Naive thymus-derived CD4-positive, alpha-beta T cell (primary cell): ENCODE measurements at regions not wholly inside any gene's neighbourhood (a gene's known extent, or its start where the extent isn't known, plus 50 kb on each side); places are given as distances from the start of the nearest gene placed in this dataset.

Experiments
- ATAC-seq: fragments of 150-1000 bp; cut with Tn5 transposase; 2 replicates; pipeline ENCODE4 v1.10.0; 2021; ENCODE audit warnings: mild to moderate bottlenecking, moderate library complexity
- CTCF ChIA-PET: fragments of 350-600 bp; sonication (Branson Sonifier 250); formaldehyde crosslinking; loops from one replicate; lab custom pipeline; 2021; ENCODE audit warnings: antibody characterized with exemption; lab: Charles Lee
- POLR2A ChIA-PET: fragments of 350-600 bp; sonication (Branson Sonifier 250); formaldehyde crosslinking; loops from one replicate; lab custom pipeline; 2021; ENCODE audit warnings: antibody characterized with exemption, inconsistent platforms; lab: Charles Lee
- DNase-seq, 9 donors: peaks; one replicate each; pipeline versions ENCODE4 v3.0.0 to v3.0.0-alpha.2; 2020 to 2022; ENCODE audit warnings: mixed read lengths in 1 of 9
- H3K27ac ChIP-seq: one replicate; pipeline ENCODE4 v1.7.0; 2013; ENCODE audit warnings: mild to moderate bottlenecking, low read depth, low read length, moderate library complexity
- H3K27me3 ChIP-seq, 2 donors: one replicate each; pipeline ENCODE4 v1.7.0; 2013; ENCODE audit warnings: low read length in 2 of 2, mild to moderate bottlenecking in 2 of 2, moderate library complexity in 2 of 2; ENCODE audit not compliant: control insufficient read depth in 2 of 2, insufficient read depth in 2 of 2
- H3K36me3 ChIP-seq, 3 experiments: 1 replicate in 2 of 3; 2 replicates in 1 of 3; pipeline ENCODE4 v1.7.0; 2013; ENCODE audit warnings: low read length in 3 of 3, mild to moderate bottlenecking in 3 of 3, moderate library complexity in 1 of 3; ENCODE audit not compliant: insufficient read depth in 3 of 3, control insufficient read depth in 2 of 3
- H3K4me1 ChIP-seq, 2 donors: one replicate each; pipeline ENCODE4 v1.7.0; 2013; ENCODE audit warnings: low read length in 2 of 2, mild to moderate bottlenecking in 2 of 2, moderate library complexity in 1 of 2; ENCODE audit not compliant: control insufficient read depth in 2 of 2, insufficient read depth in 2 of 2
- H3K4me3 ChIP-seq: 2 replicates; pipeline ENCODE4 v1.7.0; 2013; ENCODE audit warnings: mild to moderate bottlenecking, low read length
- H3K9me3 ChIP-seq, 3 experiments: 1 replicate in 2 of 3; 2 replicates in 1 of 3; pipeline ENCODE4 v1.7.0; 2013; ENCODE audit warnings: low read length in 3 of 3; ENCODE audit not compliant: control insufficient read depth in 2 of 3
- H3K27ac Mint-ChIP-seq, 9 donors: one replicate each; pipeline ENCODE4 v1.8.0; 2020 to 2022; ENCODE audit warnings: mixed read lengths in 9 of 9, mild to moderate bottlenecking in 8 of 9, moderate library complexity in 5 of 9, inconsistent platforms in 2 of 9
- H3K27me3 Mint-ChIP-seq, 5 donors: one replicate each; pipeline ENCODE4 v1.8.0; 2021 to 2022; ENCODE audit warnings: mixed read lengths in 5 of 5, mild to moderate bottlenecking in 1 of 5
- H3K36me3 Mint-ChIP-seq, 5 donors: one replicate each; pipeline ENCODE4 v1.8.0; 2020 to 2022; ENCODE audit warnings: mixed read lengths in 5 of 5, mild to moderate bottlenecking in 3 of 5, inconsistent platforms in 1 of 5
- H3K4me1 Mint-ChIP-seq, 7 donors: one replicate each; pipeline ENCODE4 v1.8.0; 2020 to 2022; ENCODE audit warnings: mixed read lengths in 7 of 7, mild to moderate bottlenecking in 3 of 7, inconsistent platforms in 1 of 7
- H3K4me3 Mint-ChIP-seq, 10 donors: one replicate each; pipeline ENCODE4 v1.8.0; 2020 to 2022; ENCODE audit warnings: mild to moderate bottlenecking in 10 of 10, mixed read lengths in 10 of 10, moderate library complexity in 6 of 10, inconsistent platforms in 2 of 10
- H3K9me3 Mint-ChIP-seq, 11 donors: one replicate each; pipeline ENCODE4 v1.8.0; 2020 to 2022; ENCODE audit warnings: mixed read lengths in 11 of 11, mild to moderate bottlenecking in 4 of 11, inconsistent platforms in 1 of 11, moderate library complexity in 1 of 11
- intact Hi-C, 2 donors: fragments of 100-400 bp; cut with micrococcal nuclease; formaldehyde crosslinking; loops; one replicate each; pipeline ENCODE4 v1.15.1; 2023

GRCh38 chr4:11160288-11160687, 268.4 kb downstream of the HS3ST1 start:
- no peaks in the 10 kb centered on the region for H3K4me1 ChIP-seq
- no peak overlapping the region for H3K27ac Mint-ChIP-seq
- H3K36me3 Mint-ChIP-seq = no peaks in the 10 kb centered on the region
- DNase-seq = no peak
- peaks cover 0 to 7% (median 0%) of the 10 kb centered on the region in 11 donors for H3K9me3 Mint-ChIP-seq
- no peaks in the 10 kb centered on the region for H3K36me3 ChIP-seq
- peaks cover 0 to 5% (median 2%) of the 10 kb centered on the region in 5 donors for H3K27me3 Mint-ChIP-seq
- no peak overlapping the region for H3K4me3 Mint-ChIP-seq
- no peak overlapping the region for H3K27ac ChIP-seq
- no peaks in the 10 kb centered on the region for H3K9me3 ChIP-seq
- H3K27me3 ChIP-seq = no peaks in the 10 kb centered on the region
- no peak for ATAC-seq
- ChIA-PET CTCF (no interaction called here), POLR2A (no interaction called here)
- intact Hi-C loops = no loop called here
- peaks cover 0 to 11% (median 7%) of the 10 kb centered on the region in 7 donors for H3K4me1 Mint-ChIP-seq
- no peak overlapping the region for H3K4me3 ChIP-seq

GRCh38 chr4:11158971-11159370, 269.7 kb downstream of the HS3ST1 start:
- no peak overlapping the region for H3K4me3 Mint-ChIP-seq
- H3K9me3 Mint-ChIP-seq = peaks cover 0 to 7% (median 0%) of the 10 kb centered on the region in 11 donors
- no peak for DNase-seq
- peaks cover 0 to 10% (median 6%) of the 10 kb centered on the region in 5 donors for H3K27me3 Mint-ChIP-seq
- ChIA-PET POLR2A (no interaction called here), CTCF (no interaction called here)
- Histone ChIP-seq H3K4me1 (no peaks in the 10 kb centered on the region), H3K36me3 (no peaks in the 10 kb centered on the region), H3K27me3 (no peaks in the 10 kb centered on the region), H3K9me3 (no peaks in the 10 kb centered on the region), H3K27ac (no peak overlapping the region), H3K4me3 (no peak overlapping the region)
- H3K36me3 Mint-ChIP-seq = no peaks in the 10 kb centered on the region
- intact Hi-C loops = no loop called here
- H3K4me1 Mint-ChIP-seq = peaks cover 0 to 15% (median 8%) of the 10 kb centered on the region in 7 donors
- no peak overlapping the region for H3K27ac Mint-ChIP-seq
- no peak for ATAC-seq

- POLR2A ChIA-PET = no interaction called here
- Mint-ChIP-seq H3K9me3 (peaks cover 0 to 2% (median 0%) of the 10 kb centered on the region in 11 donors), H3K27ac (peak overlapping the region in 2 of 9 donors; percentile 17 to 22), H3K36me3 (no peaks in the 10 kb centered on the region), H3K4me3 (peak overlapping the region in 2 of 10 donors; percentile 15 to 17), H3K4me1 (peaks cover 0 to 20% (median 8%) of the 10 kb centered on the region in 7 donors), H3K27me3 (peaks cover 0 to 20% (median 6%) of the 10 kb centered on the region in 5 donors)
- H3K9me3 ChIP-seq = no peaks in the 10 kb centered on the region
- H3K4me3 ChIP-seq = no peak overlapping the region
- H3K27me3 ChIP-seq = no peaks in the 10 kb centered on the region
- H3K27ac ChIP-seq = no peak overlapping the region
- H3K4me1 ChIP-seq = no peaks in the 10 kb centered on the region
- DNase-seq = no peak
- intact Hi-C loops = no loop called here
- CTCF ChIA-PET = interaction anchor here (0.6 kb wide), 1 partner anchor 756 kb away, joined by 3 read pairs; no protein-coding TSS in a partner anchor
- H3K36me3 ChIP-seq = no peaks in the 10 kb centered on the region
- ATAC-seq = no peak
Observed at GRCh38 chr4:11155208-11155867, 273.4 kb downstream of the HS3ST1 start.

- H3K36me3 Mint-ChIP-seq = no peaks in the 10 kb centered on the region
- Histone ChIP-seq H3K4me3 (no peak overlapping the region), H3K36me3 (no peaks in the 10 kb centered on the region), H3K4me1 (no peaks in the 10 kb centered on the region), H3K27me3 (no peaks in the 10 kb centered on the region), H3K27ac (no peak overlapping the region), H3K9me3 (no peaks in the 10 kb centered on the region)
- no peak overlapping the region for H3K27ac Mint-ChIP-seq
- no peak overlapping the region for H3K4me3 Mint-ChIP-seq
- H3K4me1 Mint-ChIP-seq = peaks cover 0 to 20% (median 8%) of the 10 kb centered on the region in 7 donors
- intact Hi-C loops = no loop called here
- ChIA-PET POLR2A (no interaction called here), CTCF (no interaction called here)
- no peak for ATAC-seq
- peaks cover 0 to 20% (median 11%) of the 10 kb centered on the region in 5 donors for H3K27me3 Mint-ChIP-seq
- peaks cover 0 to 9% (median 0%) of the 10 kb centered on the region in 11 donors for H3K9me3 Mint-ChIP-seq
- DNase-seq = no peak
Observed at GRCh38 chr4:11153171-11153750, 275.4 kb downstream of the HS3ST1 start.

- ChIA-PET CTCF (no interaction called here), POLR2A (no interaction called here)
- Mint-ChIP-seq H3K4me1 (peaks cover 0 to 20% (median 8%) of the 10 kb centered on the region in 7 donors), H3K36me3 (no peaks in the 10 kb centered on the region), H3K9me3 (peaks cover 0 to 9% (median 0%) of the 10 kb centered on the region in 11 donors), H3K27ac (no peak overlapping the region), H3K27me3 (peaks cover 0 to 20% (median 10%) of the 10 kb centered on the region in 5 donors), H3K4me3 (no peak overlapping the region)
- no peaks in the 10 kb centered on the region for H3K36me3 ChIP-seq
- intact Hi-C loops = no loop called here
- H3K4me1 ChIP-seq = no peaks in the 10 kb centered on the region
- no peak for DNase-seq
- H3K27me3 ChIP-seq = no peaks in the 10 kb centered on the region
- ATAC-seq = no peak
- no peaks in the 10 kb centered on the region for H3K9me3 ChIP-seq
- no peak overlapping the region for H3K27ac ChIP-seq
- no peak overlapping the region for H3K4me3 ChIP-seq
Observed at GRCh38 chr4:11152684-11153083, 276.0 kb downstream of the HS3ST1 start.

GRCh38 chr4:11151500-11151899, 277.2 kb downstream of the HS3ST1 start:
- H3K27me3 ChIP-seq = no peaks in the 10 kb centered on the region
- Mint-ChIP-seq H3K4me3 (no peak overlapping the region), H3K27me3 (peaks cover 0 to 20% (median 10%) of the 10 kb centered on the region in 5 donors), H3K27ac (no peak overlapping the region), H3K4me1 (peaks cover 0 to 20% (median 8%) of the 10 kb centered on the region in 7 donors), H3K36me3 (no peaks in the 10 kb centered on the region), H3K9me3 (peaks cover 0 to 9% (median 0%) of the 10 kb centered on the region in 11 donors)
- H3K4me3 ChIP-seq = no peak overlapping the region
- intact Hi-C loops = no loop called here
- H3K4me1 ChIP-seq = no peaks in the 10 kb centered on the region
- H3K9me3 ChIP-seq = no peaks in the 10 kb centered on the region
- H3K27ac ChIP-seq = no peak overlapping the region
- ChIA-PET CTCF (no interaction called here), POLR2A (no interaction called here)
- ATAC-seq (no peak), DNase-seq (no peak)
- H3K36me3 ChIP-seq = no peaks in the 10 kb centered on the region
